ENCODE measurements at regions not wholly inside any gene's neighbourhood (a gene's known extent, or its start where the extent isn't known, plus 50 kb on each side); places are given as distances from the start of the nearest gene placed in this dataset.

DNA sequence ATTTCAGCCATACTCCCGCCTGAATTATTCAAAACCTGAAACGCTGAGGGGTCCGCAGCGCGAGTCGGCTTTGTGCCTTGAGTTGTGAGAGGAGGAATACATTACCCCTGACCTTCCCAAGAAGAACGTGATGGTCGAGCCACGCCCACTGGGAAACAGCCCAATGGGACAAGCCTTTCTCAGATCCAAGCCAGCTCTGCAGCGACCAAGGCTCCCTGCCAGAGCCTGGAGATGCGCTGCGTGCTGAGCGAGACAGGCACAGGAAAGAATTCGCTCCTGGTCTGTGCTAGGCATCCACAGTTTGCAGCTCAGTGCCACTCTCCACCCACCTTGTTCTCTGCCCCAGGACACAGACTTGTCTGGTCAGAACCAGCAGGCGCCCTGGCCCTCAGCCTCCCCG lies 74.1 kb upstream of the GLI2 start:
- TF ChIP-seq, protein P1, sequence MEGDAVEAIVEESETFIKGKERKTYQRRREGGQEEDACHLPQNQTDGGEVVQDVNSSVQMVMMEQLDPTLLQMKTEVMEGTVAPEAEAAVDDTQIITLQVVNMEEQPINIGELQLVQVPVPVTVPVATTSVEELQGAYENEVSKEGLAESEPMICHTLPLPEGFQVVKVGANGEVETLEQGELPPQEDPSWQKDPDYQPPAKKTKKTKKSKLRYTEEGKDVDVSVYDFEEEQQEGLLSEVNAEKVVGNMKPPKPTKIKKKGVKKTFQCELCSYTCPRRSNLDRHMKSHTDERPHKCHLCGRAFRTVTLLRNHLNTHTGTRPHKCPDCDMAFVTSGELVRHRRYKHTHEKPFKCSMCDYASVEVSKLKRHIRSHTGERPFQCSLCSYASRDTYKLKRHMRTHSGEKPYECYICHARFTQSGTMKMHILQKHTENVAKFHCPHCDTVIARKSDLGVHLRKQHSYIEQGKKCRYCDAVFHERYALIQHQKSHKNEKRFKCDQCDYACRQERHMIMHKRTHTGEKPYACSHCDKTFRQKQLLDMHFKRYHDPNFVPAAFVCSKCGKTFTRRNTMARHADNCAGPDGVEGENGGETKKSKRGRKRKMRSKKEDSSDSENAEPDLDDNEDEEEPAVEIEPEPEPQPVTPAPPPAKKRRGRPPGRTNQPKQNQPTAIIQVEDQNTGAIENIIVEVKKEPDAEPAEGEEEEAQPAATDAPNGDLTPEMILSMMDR (IDR thresholded peaks at IDR 0.05 in 4 of 5, conservative IDR thresholded peaks at IDR 0.05 in 1 of 5) = no peak
- no peak for TF ChIP-seq POLR2A (IDR thresholded peaks at IDR 0.05)
